Hepatocyte (in vitro differentiated cells): ENCODE measurements at regions not wholly inside any gene's neighbourhood (a gene's known extent, or its start where the extent isn't known, plus 50 kb on each side); places are given as distances from the start of the nearest gene placed in this dataset.

Experiments
- EZH2 ChIP-seq: fragments of 200-600 bp; sonication (generic); IDR thresholded peaks from 2 replicates; pipeline ENCODE4 v1.6.1; 2016; ENCODE audit warnings: antibody characterized with exemption, mild to moderate bottlenecking, borderline replicate concordance
- TF ChIP-seq, protein P1 (sequence below): fragments of 200-600 bp; sonication (generic); IDR thresholded peaks from 2 replicates; pipeline ENCODE4 v1.5.1; 2016; ENCODE audit warnings: antibody characterized with exemption, mild to moderate bottlenecking; ENCODE audit not compliant: poor library complexity

- TF ChIP-seq, protein P1, sequence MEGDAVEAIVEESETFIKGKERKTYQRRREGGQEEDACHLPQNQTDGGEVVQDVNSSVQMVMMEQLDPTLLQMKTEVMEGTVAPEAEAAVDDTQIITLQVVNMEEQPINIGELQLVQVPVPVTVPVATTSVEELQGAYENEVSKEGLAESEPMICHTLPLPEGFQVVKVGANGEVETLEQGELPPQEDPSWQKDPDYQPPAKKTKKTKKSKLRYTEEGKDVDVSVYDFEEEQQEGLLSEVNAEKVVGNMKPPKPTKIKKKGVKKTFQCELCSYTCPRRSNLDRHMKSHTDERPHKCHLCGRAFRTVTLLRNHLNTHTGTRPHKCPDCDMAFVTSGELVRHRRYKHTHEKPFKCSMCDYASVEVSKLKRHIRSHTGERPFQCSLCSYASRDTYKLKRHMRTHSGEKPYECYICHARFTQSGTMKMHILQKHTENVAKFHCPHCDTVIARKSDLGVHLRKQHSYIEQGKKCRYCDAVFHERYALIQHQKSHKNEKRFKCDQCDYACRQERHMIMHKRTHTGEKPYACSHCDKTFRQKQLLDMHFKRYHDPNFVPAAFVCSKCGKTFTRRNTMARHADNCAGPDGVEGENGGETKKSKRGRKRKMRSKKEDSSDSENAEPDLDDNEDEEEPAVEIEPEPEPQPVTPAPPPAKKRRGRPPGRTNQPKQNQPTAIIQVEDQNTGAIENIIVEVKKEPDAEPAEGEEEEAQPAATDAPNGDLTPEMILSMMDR, result no peak
- TF ChIP-seq EZH2, result no peak
Measured at GRCh38 chr2:144854596-144854995, 334.7 kb upstream of the ZEB2 start.
